ENCODE measurements at regions not wholly inside any gene's neighbourhood (a gene's known extent, or its start where the extent isn't known, plus 50 kb on each side); places are given as distances from the start of the nearest gene placed in this dataset.
"Not testable (repeated sequence)": the region's sequence is repeated elsewhere in the genome, so short reads cannot be mapped to it uniquely, and the experiment has no call there.

DNA sequence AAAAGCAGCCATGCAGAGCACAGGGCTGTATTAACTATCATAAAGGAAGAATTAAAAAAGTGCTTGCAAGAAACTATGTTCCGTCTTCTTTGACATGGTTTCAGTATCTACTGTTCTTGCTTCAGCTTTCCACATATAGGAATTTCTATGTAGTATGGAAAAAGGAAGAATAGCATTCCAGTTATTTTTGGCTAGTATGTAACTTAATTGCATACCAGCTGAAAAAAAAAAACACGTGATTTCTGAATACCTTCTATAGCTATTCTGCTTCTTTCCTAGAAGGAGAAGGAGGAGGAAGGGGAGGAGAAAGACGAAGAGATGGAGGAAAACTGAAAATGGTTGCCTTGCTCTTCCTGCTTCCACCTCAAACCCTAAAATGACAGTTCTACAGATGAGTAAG, 619.0 kb downstream of the KCTD12 start:
- intact Hi-C loops (cut with micrococcal nuclease), result no loop called here
- no peak overlapping the region for H3K4me3 Mint-ChIP-seq
- no peaks in the 10 kb centered on the region for H3K27me3 Mint-ChIP-seq
- no peak overlapping the region for H3K27ac Mint-ChIP-seq
- no peak for DNase-seq
- ATAC-seq (ENCODE audit: low read depth), result no peak
- no peaks in the 10 kb centered on the region for H3K4me1 Mint-ChIP-seq
- H3K36me3 Mint-ChIP-seq (ENCODE audit: low read depth), result no peaks in the 10 kb centered on the region
- TF ChIP-seq, protein P1, sequence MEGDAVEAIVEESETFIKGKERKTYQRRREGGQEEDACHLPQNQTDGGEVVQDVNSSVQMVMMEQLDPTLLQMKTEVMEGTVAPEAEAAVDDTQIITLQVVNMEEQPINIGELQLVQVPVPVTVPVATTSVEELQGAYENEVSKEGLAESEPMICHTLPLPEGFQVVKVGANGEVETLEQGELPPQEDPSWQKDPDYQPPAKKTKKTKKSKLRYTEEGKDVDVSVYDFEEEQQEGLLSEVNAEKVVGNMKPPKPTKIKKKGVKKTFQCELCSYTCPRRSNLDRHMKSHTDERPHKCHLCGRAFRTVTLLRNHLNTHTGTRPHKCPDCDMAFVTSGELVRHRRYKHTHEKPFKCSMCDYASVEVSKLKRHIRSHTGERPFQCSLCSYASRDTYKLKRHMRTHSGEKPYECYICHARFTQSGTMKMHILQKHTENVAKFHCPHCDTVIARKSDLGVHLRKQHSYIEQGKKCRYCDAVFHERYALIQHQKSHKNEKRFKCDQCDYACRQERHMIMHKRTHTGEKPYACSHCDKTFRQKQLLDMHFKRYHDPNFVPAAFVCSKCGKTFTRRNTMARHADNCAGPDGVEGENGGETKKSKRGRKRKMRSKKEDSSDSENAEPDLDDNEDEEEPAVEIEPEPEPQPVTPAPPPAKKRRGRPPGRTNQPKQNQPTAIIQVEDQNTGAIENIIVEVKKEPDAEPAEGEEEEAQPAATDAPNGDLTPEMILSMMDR (IDR thresholded peaks at IDR 0.05), result no peak
- CTCF ChIA-PET, result no interaction called here
- POLR2A ChIA-PET, result no interaction called here
- H3K9me3 Mint-ChIP-seq, result peaks cover 5% of the 10 kb centered on the region

DNA sequence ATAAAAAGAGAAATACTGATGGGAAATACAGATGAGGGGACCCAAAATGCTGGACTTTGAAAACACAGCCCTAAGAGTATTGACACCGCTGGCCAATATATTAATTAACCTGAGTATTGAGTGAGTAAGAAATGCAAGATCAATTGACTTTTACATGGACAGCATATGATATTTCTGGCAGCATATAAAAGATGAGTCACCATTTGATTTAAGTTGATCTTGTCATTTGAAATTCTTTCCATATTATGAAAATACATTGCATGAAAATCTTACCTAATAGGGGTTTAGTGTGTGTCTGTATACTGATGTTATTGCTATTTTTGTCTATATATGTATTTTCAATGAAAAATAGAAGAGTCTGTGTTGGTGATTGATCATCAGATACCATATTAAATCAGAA, 619.6 kb downstream of the KCTD12 start:
- DNase-seq (no peak), ATAC-seq (ENCODE audit: low read depth) (no peak)
- Mint-ChIP-seq H3K9me3 (peaks cover 4% of the 10 kb centered on the region), H3K27ac (no peak overlapping the region), H3K4me1 (no peaks in the 10 kb centered on the region), H3K36me3 (ENCODE audit: low read depth) (no peaks in the 10 kb centered on the region), H3K4me3 (no peak overlapping the region), H3K27me3 (no peaks in the 10 kb centered on the region)
- CTCF ChIA-PET, result no interaction called here
- intact Hi-C loops (cut with micrococcal nuclease), result no loop called here
- POLR2A ChIA-PET, result no interaction called here
- TF ChIP-seq, protein P1 (IDR thresholded peaks at IDR 0.05), result no peak

DNA sequence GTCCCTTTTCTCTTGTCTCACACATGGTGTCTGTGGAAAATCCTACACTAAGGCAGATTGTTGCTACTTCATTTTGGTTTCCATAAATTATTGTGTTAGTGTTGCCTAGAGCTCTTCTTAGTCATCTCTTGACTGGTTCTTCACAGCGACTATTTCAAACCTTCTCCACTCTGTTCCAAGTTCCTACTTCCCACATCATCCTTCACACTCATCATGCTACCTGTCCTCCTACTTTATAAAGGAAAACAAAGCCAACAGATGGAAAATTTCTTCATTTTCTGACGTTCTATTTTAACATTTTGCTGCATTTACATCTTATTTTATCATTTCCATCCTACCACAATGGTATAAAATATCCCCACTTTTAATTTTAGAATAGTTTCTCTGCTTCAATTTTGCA, 614.1 kb downstream of the LMO7 start:
- Mint-ChIP-seq H3K27ac (no peak overlapping the region), H3K27me3 (no peaks in the 10 kb centered on the region), H3K9me3 (peaks cover 2% of the 10 kb centered on the region), H3K36me3 (ENCODE audit: low read depth) (no peaks in the 10 kb centered on the region), H3K4me3 (no peak overlapping the region), H3K4me1 (no peaks in the 10 kb centered on the region)
- ChIA-PET CTCF (no interaction called here), POLR2A (no interaction called here)
- intact Hi-C loops (cut with micrococcal nuclease), result no loop called here
- no peak for ATAC-seq (ENCODE audit: low read depth)
- DNase-seq, result no peak
- TF ChIP-seq, protein P1 (IDR thresholded peaks at IDR 0.05), result no peak

DNA sequence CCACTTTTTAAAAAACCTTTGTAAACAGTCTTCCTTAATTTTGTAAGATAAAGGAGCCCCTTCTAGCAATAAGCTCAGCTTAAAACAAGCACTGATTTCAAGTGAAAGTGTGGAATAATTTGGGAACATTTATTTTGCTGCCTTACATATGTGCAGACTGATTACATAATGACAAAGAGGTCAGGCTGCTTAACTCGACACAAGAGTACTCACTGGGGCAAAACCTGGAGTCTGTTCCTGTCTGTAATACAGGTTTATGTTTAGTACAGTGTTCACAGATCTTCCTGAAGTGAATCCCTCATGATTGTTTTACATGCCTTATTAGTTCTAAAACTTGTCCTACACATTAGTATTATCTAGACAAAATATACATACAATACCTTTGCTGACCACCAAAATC, 609.8 kb downstream of the LMO7 start:
- H3K4me1 Mint-ChIP-seq, result no peaks in the 10 kb centered on the region
- ChIA-PET CTCF (no interaction called here), POLR2A (no interaction called here)
- DNase-seq (no peak), ATAC-seq (ENCODE audit: low read depth) (no peak)
- H3K36me3 Mint-ChIP-seq (ENCODE audit: low read depth), result no peaks in the 10 kb centered on the region
- no peaks in the 10 kb centered on the region for H3K9me3 Mint-ChIP-seq
- no peak overlapping the region for H3K4me3 Mint-ChIP-seq
- intact Hi-C loops (cut with micrococcal nuclease), result no loop called here
- TF ChIP-seq, protein P1 (IDR thresholded peaks at IDR 0.05), result no peak
- H3K27ac Mint-ChIP-seq, result no peak overlapping the region
- H3K27me3 Mint-ChIP-seq, result no peaks in the 10 kb centered on the region

DNA sequence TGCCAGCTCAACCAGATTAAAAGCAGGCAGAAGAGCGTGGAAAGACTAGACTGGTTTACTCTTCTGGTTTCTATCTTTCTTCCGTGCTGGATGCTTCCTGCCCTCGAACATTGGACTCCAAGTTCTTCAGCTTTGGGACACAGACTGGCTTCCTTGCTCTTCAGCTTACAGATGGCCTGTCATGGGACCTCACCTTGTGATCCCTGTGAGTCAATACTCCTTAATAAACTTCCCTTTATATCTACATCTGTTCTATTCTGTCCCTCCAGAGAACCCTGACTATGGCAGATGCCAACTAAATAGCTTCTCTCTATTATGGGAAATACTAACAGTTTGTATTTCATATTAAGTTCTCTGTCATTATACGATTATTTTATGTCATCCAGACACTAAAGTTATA, 609.1 kb downstream of the LMO7 start:
- POLR2A ChIA-PET, result no interaction called here
- H3K4me3 Mint-ChIP-seq, result no peak overlapping the region

DNA sequence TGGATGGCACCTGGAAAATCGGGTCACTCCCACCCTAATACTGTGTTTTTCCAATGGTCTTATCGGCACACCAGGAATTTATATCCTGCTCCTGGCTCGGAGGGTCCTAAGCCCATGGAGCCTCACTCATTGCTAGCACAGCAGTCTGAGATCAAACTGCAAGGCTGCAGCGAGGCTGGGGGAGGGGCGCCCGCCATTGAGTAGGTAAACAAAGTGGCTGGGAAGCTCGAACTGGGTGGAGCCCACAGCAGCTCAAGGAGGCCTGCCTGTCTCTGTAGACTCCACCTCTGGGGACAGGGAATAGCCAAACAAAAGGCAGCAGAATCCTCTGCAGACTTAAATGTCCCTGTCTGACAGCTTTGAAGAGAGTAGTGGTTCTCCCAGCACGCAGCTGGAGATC, 607.0 kb downstream of the LMO7 start:
- ATAC-seq (ENCODE audit: low read depth); DNase-seq; CTCF ChIA-PET; H3K4me1 Mint-ChIP-seq; intact Hi-C loops (cut with micrococcal nuclease); H3K27ac Mint-ChIP-seq; H3K36me3 Mint-ChIP-seq (ENCODE audit: low read depth); H3K27me3 Mint-ChIP-seq; POLR2A ChIA-PET; H3K4me3 Mint-ChIP-seq; H3K9me3 Mint-ChIP-seq: not testable (repeated sequence)

More for the DNA sequence above, 609.1 kb downstream of the LMO7 start:
- H3K36me3 Mint-ChIP-seq (ENCODE audit: low read depth), result no peaks in the 10 kb centered on the region
- H3K27ac Mint-ChIP-seq, result no peak overlapping the region
- TF ChIP-seq, protein P1 (IDR thresholded peaks at IDR 0.05), result no peak
- no peaks in the 10 kb centered on the region for H3K27me3 Mint-ChIP-seq
- intact Hi-C loops (cut with micrococcal nuclease), result no loop called here
- H3K9me3 Mint-ChIP-seq, result no peaks in the 10 kb centered on the region
- CTCF ChIA-PET, result no interaction called here
- DNase-seq (no peak), ATAC-seq (ENCODE audit: low read depth) (no peak)
- H3K4me1 Mint-ChIP-seq, result no peaks in the 10 kb centered on the region
